Stomach (tissue), 8 donors: ENCODE measurements at regions not wholly inside any gene's neighbourhood (a gene's known extent, or its start where the extent isn't known, plus 50 kb on each side); places are given as distances from the start of the nearest gene placed in this dataset.

Experiments used
- DNase-seq, 2 donors: peaks; one replicate each; pipeline versions ENCODE4 v3.0.0 to v3.0.0-alpha.2; 2013 to 2019
- H3K27ac ChIP-seq, 5 donors: fragments of 200-600 bp in 4 of 5; sonication (generic) in 4 of 5; one replicate each; pipeline ENCODE4 v1.5.1; 2013 to 2019; ENCODE audit warnings: mild to moderate bottlenecking in 1 of 5, moderate library complexity in 1 of 5
- H3K27me3 ChIP-seq, 3 donors: fragments of 200-600 bp; sonication (generic); one replicate each; pipeline ENCODE4 v1.5.1; 2017 to 2019; ENCODE audit warnings: mixed run types in 1 of 3
- H3K36me3 ChIP-seq, 4 donors: fragments of 200-600 bp; sonication (generic); 1 replicate in 3 of 4; 2 replicates in 1 of 4; pipeline ENCODE4 v1.5.1; 2016 to 2019
- H3K4me1 ChIP-seq, 4 donors: fragments of 200-600 bp; sonication (generic); one replicate each; pipeline ENCODE4 v1.5.1; 2016 to 2019
- H3K4me3 ChIP-seq, 4 donors: fragments of 200-600 bp; sonication (generic) in 3 of 4; one replicate each; pipeline ENCODE4 v1.5.1; 2016 to 2019; ENCODE audit warnings: mild to moderate bottlenecking in 1 of 4
- H3K9me3 ChIP-seq, 4 donors: fragments of 200-600 bp; sonication (generic); one replicate each; pipeline ENCODE4 v1.5.1; 2016 to 2019
- CTCF ChIP-seq, 7 experiments: fragments of 450-650 bp in 4 of 7; fragments of 200-600 bp in 3 of 7; sonication (generic) in 3 of 7; IDR thresholded peaks; one replicate each; pipeline ENCODE4 v1.5.1; 2016 to 2019; ENCODE audit warnings: antibody characterized with exemption in 7 of 7, control low read depth in 2 of 7, mild to moderate bottlenecking in 1 of 7
- EP300 ChIP-seq: sonication (generic); formaldehyde crosslinking; IDR thresholded peaks from one replicate; pipeline ENCODE4 v1.6.1; 2017; ENCODE audit warnings: antibody characterized with exemption
- POLR2A ChIP-seq, 4 donors: fragments of 450-650 bp; IDR thresholded peaks; one replicate each; pipeline ENCODE4 v1.6.1; 2016; ENCODE audit warnings: antibody characterized with exemption in 4 of 4, control low read depth in 2 of 4, mild to moderate bottlenecking in 1 of 4, moderate library complexity in 1 of 4
- POLR2AphosphoS5 ChIP-seq, 3 donors: sonication (generic); formaldehyde crosslinking; IDR thresholded peaks; one replicate each; pipeline ENCODE4 v1.6.1; 2016; ENCODE audit warnings: antibody characterized with exemption in 3 of 3
- WGBS, 5 donors: extraction: QIAGEN DNeasy Blood & Tissue Kit in 3 of 5; methylation state at CpG; one replicate each; pipeline versions ENCODE4 v1.1.5 to v1.1.7; 2013 to 2018; 5-methylcytosine and 5-hydroxymethylcytosine counted together
- intact Hi-C: fragments of 100-400 bp; cut with DNase I; formaldehyde crosslinking; loops from one replicate; pipeline ENCODE4 v1.15.1; 2023; ENCODE audit warnings: low total_unique reads
- donor health status: healthy with polysubstance abuse.
- donor health status: Bipolar disorder and iron deficiency.
- donor health status: healthy.

- Histone ChIP-seq H3K27ac (no peak overlapping the region), H3K4me1 (no peaks in the 10 kb centered on the region), H3K4me3 (no peak overlapping the region), H3K9me3 (no peaks in the 10 kb centered on the region), H3K27me3 (no peaks in the 10 kb centered on the region), H3K36me3 (no peaks in the 10 kb centered on the region)
- TF ChIP-seq EP300 (no peak), CTCF (IDR thresholded peaks at IDR 0.05) (no peak), POLR2AphosphoS5 (IDR thresholded peaks at IDR 0.05) (no peak), POLR2A (IDR thresholded peaks at IDR 0.05) (no peak)
- peak in 1 of 2 donors; percentile 30 for DNase-seq
- intact Hi-C loops: no loop called here
- 0 to 2% (median 0%) methylated on average over 1 of the region's 1 CpG for WGBS, 5 donors
These were observed 257.2 kb downstream of the SNCA start for GRCh38 chr4:89579771-89580170.

- Histone ChIP-seq H3K4me3 (no peak overlapping the region), H3K36me3 (no peaks in the 10 kb centered on the region), H3K27ac (no peak overlapping the region), H3K9me3 (no peaks in the 10 kb centered on the region), H3K4me1 (no peaks in the 10 kb centered on the region), H3K27me3 (no peaks in the 10 kb centered on the region)
- no peak for TF ChIP-seq POLR2A (IDR thresholded peaks at IDR 0.05)
- no peak for TF ChIP-seq POLR2AphosphoS5 (IDR thresholded peaks at IDR 0.05)
- no peak for TF ChIP-seq EP300
- TF ChIP-seq CTCF (IDR thresholded peaks at IDR 0.05): no peak
- no peak for DNase-seq
- intact Hi-C loops: no loop called here
These were observed 260.7 kb downstream of the SNCA start for GRCh38 chr4:89576246-89576645.

- no peaks in the 10 kb centered on the region for H3K9me3 ChIP-seq
- WGBS, 5 donors: 89 to 96% (median 92%) methylated on average over 1 of the region's 1 CpG
- intact Hi-C loops: no loop called here
- H3K4me3 ChIP-seq: no peak overlapping the region
- H3K4me1 ChIP-seq: no peaks in the 10 kb centered on the region
- DNase-seq: no peak
- no peak overlapping the region for H3K27ac ChIP-seq
- no peaks in the 10 kb centered on the region for H3K27me3 ChIP-seq
- TF ChIP-seq POLR2AphosphoS5 (IDR thresholded peaks at IDR 0.05) (no peak), POLR2A (IDR thresholded peaks at IDR 0.05) (no peak), EP300 (no peak), CTCF (IDR thresholded peaks at IDR 0.05) (no peak)
- no peaks in the 10 kb centered on the region for H3K36me3 ChIP-seq
These were observed 261.1 kb downstream of the SNCA start for GRCh38 chr4:89575840-89576239.

- Histone ChIP-seq H3K36me3 (no peaks in the 10 kb centered on the region), H3K27ac (no peak overlapping the region), H3K9me3 (no peaks in the 10 kb centered on the region), H3K4me1 (no peaks in the 10 kb centered on the region), H3K27me3 (no peaks in the 10 kb centered on the region), H3K4me3 (no peak overlapping the region)
- TF ChIP-seq POLR2AphosphoS5 (IDR thresholded peaks at IDR 0.05) (no peak), POLR2A (IDR thresholded peaks at IDR 0.05) (no peak), EP300 (no peak), CTCF (IDR thresholded peaks at IDR 0.05) (no peak)
- intact Hi-C loops: no loop called here
- no peak for DNase-seq
- 27 to 74% (median 61%) methylated on average over 1 of the region's 1 CpG for WGBS, 5 donors
These were observed 262.8 kb downstream of the SNCA start for GRCh38 chr4:89574176-89574575.
